Activated CD4-positive, alpha-beta T cell treated with anti-CD3 and anti-CD28 coated beads, Interleukin-2, amount 50 U/mL, for 24 hours (primary cell): ENCODE measurements at regions not wholly inside any gene's neighbourhood (a gene's known extent, or its start where the extent isn't known, plus 50 kb on each side); places are given as distances from the start of the nearest gene placed in this dataset.

Experiments
- DNase-seq, 2 donors: peaks; one replicate each; pipeline ENCODE4 v3.0.0-alpha.2; 2020; ENCODE audit warnings: low read depth in 1 of 2, low spot score in 1 of 2

DNA sequence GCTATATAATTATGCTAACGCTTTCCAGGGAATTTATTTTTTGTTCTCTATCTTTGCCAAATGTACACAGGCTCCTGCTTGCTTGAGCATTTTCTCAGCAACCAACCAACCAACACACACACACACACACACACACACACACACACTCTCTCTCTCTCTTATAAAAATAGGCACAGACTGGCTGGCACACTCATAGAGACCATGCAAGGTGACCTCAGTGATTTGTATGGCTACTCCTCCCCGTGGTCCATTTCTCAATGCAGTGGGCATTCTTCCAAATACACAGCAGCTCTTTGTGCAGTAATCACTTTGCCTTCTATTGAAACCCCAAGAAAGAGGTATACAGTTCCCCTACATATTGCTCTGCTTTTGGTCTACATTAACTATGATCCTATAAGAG is 416.0 kb downstream of the MAN2A1 start:
- DNase-seq: no peak

- no peak for DNase-seq
Measured at GRCh38 chr5:110106750-110107149, 417.0 kb downstream of the MAN2A1 start.

GRCh38 chr5:110108520-110108919 is 418.8 kb downstream of the MAN2A1 start:
- DNase-seq: no peak

DNA sequence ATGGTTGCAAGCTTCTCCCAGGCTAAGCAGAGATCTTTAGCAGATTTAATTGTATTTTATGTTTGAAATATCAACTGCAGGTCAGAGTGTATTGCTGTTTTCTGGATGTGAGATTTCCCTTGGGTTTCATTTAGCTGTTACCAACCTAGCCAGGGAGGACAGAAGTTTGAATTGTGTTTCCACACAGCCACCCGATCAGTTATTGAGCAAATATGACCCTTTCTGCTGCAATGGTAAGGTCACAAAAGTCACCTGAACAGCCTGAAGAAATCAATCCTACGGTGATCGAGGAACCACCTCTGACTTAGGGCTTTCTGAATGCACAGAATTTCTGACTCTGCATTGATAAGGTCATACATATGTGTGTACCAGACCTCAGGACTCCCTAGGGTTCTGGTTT is 419.9 kb downstream of the MAN2A1 start:
- no peak for DNase-seq

- DNase-seq: no peak
Measured at GRCh38 chr5:110112348-110112747, 422.6 kb downstream of the MAN2A1 start.

DNA sequence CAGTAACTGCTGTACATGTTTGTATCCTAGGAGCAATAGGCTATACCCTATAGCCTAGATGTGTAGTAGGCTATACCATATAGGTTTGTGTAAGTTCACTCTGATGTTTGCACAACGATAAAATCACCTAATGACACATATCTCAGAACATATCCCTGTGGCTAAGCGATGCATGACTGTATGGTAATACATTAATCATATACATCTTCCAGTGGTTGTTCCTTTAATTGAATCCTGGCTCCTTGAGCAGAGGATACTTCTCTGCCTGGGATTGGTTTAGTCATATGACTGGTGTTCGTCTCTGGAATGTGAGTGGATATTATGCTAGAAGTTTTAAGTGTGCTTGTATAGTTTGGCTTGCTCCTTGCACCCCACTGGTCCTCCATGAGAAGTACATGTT is 425.8 kb downstream of the MAN2A1 start:
- no peak for DNase-seq

DNA sequence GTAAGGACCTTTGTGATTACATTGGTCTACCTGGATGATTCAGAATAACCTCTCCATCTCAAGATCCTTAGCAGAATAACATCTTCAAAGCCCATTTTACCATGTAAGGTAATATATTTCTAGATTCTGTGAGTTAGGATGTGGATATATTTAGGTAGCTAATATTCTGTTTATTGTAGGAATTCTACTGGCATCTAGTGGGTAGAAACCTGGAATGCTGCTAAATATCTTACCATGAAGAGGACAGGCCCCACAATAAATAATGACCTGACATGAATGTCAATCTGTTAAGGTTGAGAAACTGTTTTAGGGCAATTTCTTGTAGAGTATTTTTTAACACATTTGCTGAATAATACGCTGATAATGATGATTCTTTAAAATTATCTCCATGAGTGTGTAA is 426.8 kb downstream of the MAN2A1 start:
- DNase-seq: no peak

GRCh38 chr5:110134963-110135935 is 445.5 kb downstream of the MAN2A1 start:
- DNase-seq: no peak

GRCh38 chr5:110150199-110150598 is 460.5 kb downstream of the MAN2A1 start:
- DNase-seq: no peak

DNA sequence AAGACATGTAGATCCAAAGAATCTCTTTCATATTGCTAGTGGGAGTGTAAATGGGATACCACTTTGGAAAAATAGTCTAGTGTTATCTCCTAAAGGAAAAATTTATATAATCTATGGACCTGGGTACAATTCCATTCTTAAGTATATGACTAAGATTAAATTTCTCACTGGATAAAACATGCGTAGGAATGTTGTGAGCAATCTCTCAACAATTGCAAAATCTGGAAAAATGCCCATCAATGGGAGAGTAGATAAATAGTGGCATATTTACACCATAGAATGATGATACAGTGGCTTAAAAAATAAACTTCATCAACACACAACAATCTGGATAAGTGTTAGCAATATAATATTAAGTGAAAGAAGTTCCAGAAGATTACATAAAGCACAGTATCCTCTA is 469.5 kb downstream of the MAN2A1 start:
- DNase-seq: no peak

GRCh38 chr5:110161162-110161561 is 471.4 kb downstream of the MAN2A1 start:
- DNase-seq: no peak

GRCh38 chr5:110165366-110165765 is 475.6 kb downstream of the MAN2A1 start:
- DNase-seq: no peak

DNA sequence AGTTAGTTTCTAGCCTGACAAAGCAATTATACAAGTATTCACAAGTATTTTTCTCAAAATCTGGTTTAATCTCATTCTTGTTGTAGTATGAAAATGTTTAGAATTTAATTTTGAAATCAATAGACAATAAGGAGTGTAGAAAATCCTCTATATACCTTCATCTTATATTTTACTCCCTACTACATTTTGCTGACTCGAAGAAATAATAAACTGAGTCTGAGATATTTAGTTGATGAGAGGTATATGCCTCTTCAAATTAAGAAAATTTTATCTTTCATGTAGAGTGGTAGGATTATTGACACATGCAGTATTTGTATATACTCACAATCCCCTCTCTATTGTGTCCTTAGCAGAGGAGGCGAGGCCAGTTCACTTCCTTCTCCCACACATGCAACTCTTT is 477.7 kb downstream of the MAN2A1 start:
- no peak for DNase-seq

- DNase-seq: no peak
Measured at GRCh38 chr5:110169461-110169860, 479.7 kb downstream of the MAN2A1 start.

- no peak for DNase-seq
Measured at GRCh38 chr5:110177729-110178128, 488.0 kb downstream of the MAN2A1 start.

GRCh38 chr5:110179321-110179720 is 489.6 kb downstream of the MAN2A1 start:
- DNase-seq: no peak

- no peak for DNase-seq
Measured at GRCh38 chr5:110194191-110194590, 504.5 kb downstream of the MAN2A1 start.

DNA sequence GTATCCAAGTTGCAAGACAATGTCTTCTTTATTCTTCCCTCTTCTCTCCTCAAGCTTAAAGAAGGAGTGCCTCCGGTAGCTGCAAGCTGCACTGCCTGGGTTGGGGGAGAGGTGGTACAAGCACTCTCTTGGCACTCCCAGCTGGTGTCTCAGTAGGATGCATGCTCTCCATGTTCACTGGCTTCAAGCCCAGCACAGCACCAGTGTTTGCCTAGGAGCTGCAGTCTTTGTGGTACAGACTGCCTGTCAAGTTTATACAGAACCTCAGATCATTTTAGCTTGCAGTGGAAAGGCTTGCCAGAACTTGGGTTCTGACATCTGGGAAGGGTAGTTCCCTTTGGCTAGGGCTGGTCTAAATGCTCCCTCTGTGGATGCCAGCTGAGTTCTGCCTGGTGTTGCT is 505.6 kb downstream of the MAN2A1 start:
- no peak for DNase-seq

DNA sequence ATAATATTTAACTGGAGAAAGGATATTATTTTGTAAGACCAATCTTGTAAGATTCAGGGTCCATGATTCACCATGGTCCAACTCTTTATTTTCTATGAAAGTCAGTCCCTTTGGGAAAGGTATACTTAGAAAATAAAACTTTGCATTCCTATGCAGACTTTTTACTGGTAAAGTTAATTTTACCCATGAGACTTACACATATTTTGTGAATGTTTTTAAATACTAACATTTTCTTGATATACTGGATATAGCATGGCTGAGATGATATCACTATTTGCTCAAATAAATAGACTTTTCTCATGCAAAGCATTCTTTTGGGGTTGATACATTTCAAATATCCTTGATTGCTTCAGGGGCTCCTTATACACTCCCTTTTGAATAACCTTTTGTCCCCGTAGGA is 512.1 kb downstream of the MAN2A1 start:
- DNase-seq: no peak

- DNase-seq: no peak
Measured at GRCh38 chr5:110203661-110204060, 513.9 kb downstream of the MAN2A1 start.

GRCh38 chr5:110209401-110209800 is 517.1 kb downstream of the TMEM232 start:
- DNase-seq: no peak

GRCh38 chr5:110218981-110219380 is 507.5 kb downstream of the TMEM232 start:
- DNase-seq: no peak

DNA sequence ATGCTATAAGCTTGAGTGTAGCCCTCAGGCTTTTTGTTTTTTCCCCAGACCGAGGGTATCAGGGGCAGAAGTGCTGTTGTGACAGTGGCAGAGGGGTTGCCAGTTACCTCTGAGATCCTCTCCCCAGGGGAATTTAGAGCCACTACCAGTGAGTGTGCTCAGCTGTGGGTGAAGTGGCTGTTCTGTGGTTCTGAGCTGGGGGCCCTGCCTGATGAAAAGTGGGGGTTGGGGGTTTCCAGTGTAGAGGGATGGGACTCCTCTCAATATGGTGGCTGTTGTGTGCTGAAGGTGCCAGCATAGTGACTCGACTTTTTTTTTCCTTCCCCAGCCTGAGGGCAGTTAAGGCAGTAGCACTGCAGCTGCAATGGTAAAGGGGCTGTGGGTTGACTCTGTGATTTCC is 506.7 kb downstream of the TMEM232 start:
- DNase-seq: no peak
